Nephron (organoid): ENCODE measurements at regions not wholly inside any gene's neighbourhood (a gene's known extent, or its start where the extent isn't known, plus 50 kb on each side); places are given as distances from the start of the nearest gene placed in this dataset.

Source experiments
- H3K27ac Mint-ChIP-seq, 3 experiments: 2 replicates each; pipeline ENCODE4 v1.8.0; 2020; ENCODE audit warnings: mixed read lengths in 3 of 3, mild to moderate bottlenecking in 2 of 3, moderate library complexity in 1 of 3
- H3K27me3 Mint-ChIP-seq: 2 replicates; pipeline ENCODE4 v1.8.0; 2021; ENCODE audit warnings: low read depth, mild to moderate bottlenecking, moderate library complexity, mixed read lengths
- H3K36me3 Mint-ChIP-seq: 2 replicates; pipeline ENCODE4 v1.8.0; 2020; ENCODE audit warnings: low read depth, mixed read lengths
- H3K4me1 Mint-ChIP-seq: 2 replicates; pipeline ENCODE4 v1.8.0; 2020; ENCODE audit warnings: mixed read lengths
- H3K4me3 Mint-ChIP-seq, 3 experiments: 2 replicates each; pipeline ENCODE4 v1.8.0; 2020; ENCODE audit warnings: mild to moderate bottlenecking in 3 of 3, mixed read lengths in 3 of 3, moderate library complexity in 2 of 3
- H3K9me3 Mint-ChIP-seq: 2 replicates; pipeline ENCODE4 v1.8.0; 2020; ENCODE audit warnings: mixed read lengths
- CTCF ChIP-seq, 3 experiments: fragments of 200-600 bp; sonication (generic); IDR thresholded peaks; one replicate each; pipeline ENCODE4 v1.5.0; 2021; ENCODE audit warnings: antibody characterized with exemption in 3 of 3; ENCODE audit not compliant: unreplicated experiment in 3 of 3

- Mint-ChIP-seq H3K27me3 (no peaks in the 10 kb centered on the region), H3K4me1 (no peaks in the 10 kb centered on the region), H3K4me3 (no peak overlapping the region), H3K27ac (no peak overlapping the region), H3K36me3 (no peaks in the 10 kb centered on the region), H3K9me3 (peaks cover 2% of the 10 kb centered on the region)
- no peak for TF ChIP-seq CTCF (IDR thresholded peaks at IDR 0.05; ENCODE audit: unreplicated experiment in 3 of 3)
These were observed 151.7 kb upstream of the PTPRD start for GRCh38 chr9:10764481-10764880.

- Mint-ChIP-seq H3K4me1 (no peaks in the 10 kb centered on the region), H3K27ac (no peak overlapping the region)
- TF ChIP-seq CTCF (IDR thresholded peaks at IDR 0.05; ENCODE audit: unreplicated experiment in 3 of 3) = no peak
These were observed 160.3 kb upstream of the PTPRD start for GRCh38 chr9:10773136-10773535.

GRCh38 chr9:10774051-10774450 is 161.2 kb upstream of the PTPRD start:
- Mint-ChIP-seq H3K36me3 (no peaks in the 10 kb centered on the region), H3K9me3 (peaks cover 3% of the 10 kb centered on the region), H3K4me3 (no peak overlapping the region), H3K27me3 (no peaks in the 10 kb centered on the region), H3K27ac (no peak overlapping the region), H3K4me1 (no peaks in the 10 kb centered on the region)
- no peak for TF ChIP-seq CTCF (IDR thresholded peaks at IDR 0.05; ENCODE audit: unreplicated experiment in 3 of 3)

More at GRCh38 chr9:10773136-10773535, 160.3 kb upstream of the PTPRD start:
- no peak overlapping the region for H3K4me3 Mint-ChIP-seq
- no peaks in the 10 kb centered on the region for H3K36me3 Mint-ChIP-seq
- H3K9me3 Mint-ChIP-seq = peaks cover 3% of the 10 kb centered on the region
- no peaks in the 10 kb centered on the region for H3K27me3 Mint-ChIP-seq

- TF ChIP-seq CTCF (IDR thresholded peaks at IDR 0.05; ENCODE audit: unreplicated experiment in 3 of 3) = no peak
- Mint-ChIP-seq H3K27me3 (no peaks in the 10 kb centered on the region), H3K9me3 (peaks cover 9% of the 10 kb centered on the region), H3K4me3 (no peak overlapping the region), H3K27ac (no peak overlapping the region), H3K4me1 (no peaks in the 10 kb centered on the region), H3K36me3 (no peaks in the 10 kb centered on the region)
These were observed 172.5 kb upstream of the PTPRD start for GRCh38 chr9:10785255-10785654.

- Mint-ChIP-seq H3K27me3 (no peaks in the 10 kb centered on the region), H3K4me1 (no peaks in the 10 kb centered on the region), H3K36me3 (no peaks in the 10 kb centered on the region), H3K9me3 (no peaks in the 10 kb centered on the region), H3K27ac (no peak overlapping the region), H3K4me3 (no peak overlapping the region)
- TF ChIP-seq CTCF (IDR thresholded peaks at IDR 0.05; ENCODE audit: unreplicated experiment in 3 of 3) = no peak
These were observed 180.5 kb upstream of the PTPRD start for GRCh38 chr9:10793306-10793705.

GRCh38 chr9:10804486-10804885 is 191.7 kb upstream of the PTPRD start:
- Mint-ChIP-seq H3K9me3 (no peaks in the 10 kb centered on the region), H3K27me3 (no peaks in the 10 kb centered on the region), H3K36me3 (no peaks in the 10 kb centered on the region), H3K27ac (no peak overlapping the region), H3K4me3 (no peak overlapping the region), H3K4me1 (no peaks in the 10 kb centered on the region)
- TF ChIP-seq CTCF (IDR thresholded peaks at IDR 0.05; ENCODE audit: unreplicated experiment in 3 of 3) = no peak
